Upper lobe of left lung (tissue), 6 donors: ENCODE measurements at regions not wholly inside any gene's neighbourhood (a gene's known extent, or its start where the extent isn't known, plus 50 kb on each side); places are given as distances from the start of the nearest gene placed in this dataset.

Experiments used
- ATAC-seq, 2 donors: fragments of 200-7000 bp; cut with Tn5 transposase; one replicate each; pipeline ENCODE4 v1.9.1; 2022; ENCODE audit warnings: mild to moderate bottlenecking in 2 of 2, moderate library complexity in 2 of 2; ENCODE audit not compliant: low FRiP score in 2 of 2
- DNase-seq, 2 donors: peaks; one replicate each; pipeline ENCODE4 v3.0.0-alpha.2; 2019 to 2020
- H3K27ac ChIP-seq, 4 donors: fragments of 200-600 bp; sonication (generic); one replicate each; pipeline ENCODE4 v1.5.1; 2016 to 2019
- H3K27me3 ChIP-seq, 4 donors: fragments of 200-600 bp; sonication (generic); one replicate each; pipeline ENCODE4 v1.5.1; 2017 to 2019
- H3K36me3 ChIP-seq, 4 donors: fragments of 200-600 bp; sonication (generic); one replicate each; pipeline ENCODE4 v1.5.1; 2016 to 2019
- H3K4me1 ChIP-seq, 4 donors: fragments of 200-600 bp; sonication (generic); one replicate each; pipeline ENCODE4 v1.5.1; 2018 to 2019
- H3K4me3 ChIP-seq, 4 donors: fragments of 200-600 bp; sonication (generic); one replicate each; pipeline ENCODE4 v1.5.1; 2017 to 2019; ENCODE audit warnings: mild to moderate bottlenecking in 2 of 4, moderate library complexity in 1 of 4
- H3K9me3 ChIP-seq, 4 donors: fragments of 200-600 bp; sonication (generic); one replicate each; pipeline ENCODE4 v1.5.1; 2018 to 2019
- CTCF ChIP-seq, 6 experiments: fragments of 450-650 bp in 4 of 6; fragments of 200-600 bp in 2 of 6; sonication (generic) in 2 of 6; IDR thresholded peaks; one replicate each; pipeline ENCODE4 v1.5.1; 2016 to 2019; ENCODE audit warnings: antibody characterized with exemption in 6 of 6
- EP300 ChIP-seq, 4 donors: sonication (generic); formaldehyde crosslinking; IDR thresholded peaks; one replicate each; pipeline ENCODE4 v1.5.1; 2017; ENCODE audit warnings: antibody characterized with exemption in 4 of 4, control low read depth in 2 of 4
- POLR2A ChIP-seq, 4 donors: fragments of 450-650 bp; IDR thresholded peaks; one replicate each; pipeline ENCODE4 v1.5.1; 2016 to 2017; ENCODE audit warnings: antibody characterized with exemption in 4 of 4, mild to moderate bottlenecking in 2 of 4
- POLR2AphosphoS5 ChIP-seq, 2 donors: sonication (generic); formaldehyde crosslinking; IDR thresholded peaks; one replicate each; pipeline ENCODE4 v1.5.1; 2017; ENCODE audit warnings: antibody characterized with exemption in 2 of 2
- WGBS, 2 donors: methylation state at CpG; one replicate each; pipeline ENCODE4 v1.1.5; 2017 to 2018; 5-methylcytosine and 5-hydroxymethylcytosine counted together
- donor health status: DM: no; HTN: no; CAD: no; lungs with moderate emphysema.
- donor health status: DM: no; HTN: yes; CAD: no; lungs with severe emphysema.

- H3K4me1 ChIP-seq = no peaks in the 10 kb centered on the region
- no peak overlapping the region for H3K4me3 ChIP-seq
- no peak for ATAC-seq
- TF ChIP-seq POLR2AphosphoS5 (IDR thresholded peaks at IDR 0.05) = no peak
- no peak for TF ChIP-seq EP300 (IDR thresholded peaks at IDR 0.05)
- no peak for TF ChIP-seq POLR2A (IDR thresholded peaks at IDR 0.05)
- DNase-seq = no peak
- WGBS, 2 donors = 76 to 78% methylated on average over 7 of the region's 7 CpGs
- H3K36me3 ChIP-seq = no peaks in the 10 kb centered on the region
- H3K27ac ChIP-seq = no peak overlapping the region
- no peaks in the 10 kb centered on the region for H3K9me3 ChIP-seq
- no peaks in the 10 kb centered on the region for H3K27me3 ChIP-seq
These were observed 236.4 kb upstream of the SP4 start for GRCh38 chr7:21191321-21192073.

- no peaks in the 10 kb centered on the region for H3K4me1 ChIP-seq
- no peaks in the 10 kb centered on the region for H3K27me3 ChIP-seq
- H3K4me3 ChIP-seq = no peak overlapping the region
- ATAC-seq (no peak), DNase-seq (no peak)
- WGBS, 2 donors = 51 to 57% methylated on average over 2 of the region's 2 CpGs
- no peak for TF ChIP-seq POLR2AphosphoS5 (IDR thresholded peaks at IDR 0.05)
- TF ChIP-seq POLR2A (IDR thresholded peaks at IDR 0.05) = no peak
- no peak for TF ChIP-seq EP300 (IDR thresholded peaks at IDR 0.05)
- TF ChIP-seq CTCF (IDR thresholded peaks at IDR 0.05) = no peak
- H3K27ac ChIP-seq = no peak overlapping the region
- H3K9me3 ChIP-seq = no peaks in the 10 kb centered on the region
- H3K36me3 ChIP-seq = no peaks in the 10 kb centered on the region
These were observed 235.2 kb upstream of the SP4 start for GRCh38 chr7:21192657-21193056.

- H3K9me3 ChIP-seq = no peaks in the 10 kb centered on the region
- no peak overlapping the region for H3K4me3 ChIP-seq
- no peak overlapping the region for H3K27ac ChIP-seq
- no peaks in the 10 kb centered on the region for H3K27me3 ChIP-seq
- no peak for ATAC-seq
- WGBS, 2 donors = 55 to 68% methylated on average over 2 of the region's 2 CpGs
- TF ChIP-seq POLR2A (IDR thresholded peaks at IDR 0.05) (no peak), POLR2AphosphoS5 (IDR thresholded peaks at IDR 0.05) (no peak), EP300 (IDR thresholded peaks at IDR 0.05) (no peak), CTCF (IDR thresholded peaks at IDR 0.05) (no peak)
- H3K36me3 ChIP-seq = no peaks in the 10 kb centered on the region
- H3K4me1 ChIP-seq = no peaks in the 10 kb centered on the region
- no peak for DNase-seq
These were observed 234.0 kb upstream of the SP4 start for GRCh38 chr7:21193895-21194294.

- TF ChIP-seq EP300 (IDR thresholded peaks at IDR 0.05) (no peak), POLR2AphosphoS5 (IDR thresholded peaks at IDR 0.05) (no peak), CTCF (IDR thresholded peaks at IDR 0.05) (no peak), POLR2A (IDR thresholded peaks at IDR 0.05) (no peak)
- Histone ChIP-seq H3K9me3 (no peaks in the 10 kb centered on the region), H3K36me3 (no peaks in the 10 kb centered on the region), H3K4me1 (no peaks in the 10 kb centered on the region), H3K27ac (no peak overlapping the region), H3K27me3 (no peaks in the 10 kb centered on the region), H3K4me3 (no peak overlapping the region)
- ATAC-seq (no peak), DNase-seq (no peak)
- 78 to 86% methylated on average over 4 of the region's 4 CpGs for WGBS, 2 donors
These were observed 232.9 kb upstream of the SP4 start for GRCh38 chr7:21194936-21195335.

GRCh38 chr7:21198921-21199320, 229.0 kb upstream of the SP4 start:
- H3K9me3 ChIP-seq = no peaks in the 10 kb centered on the region
- no peaks in the 10 kb centered on the region for H3K36me3 ChIP-seq
- H3K27me3 ChIP-seq = no peaks in the 10 kb centered on the region
- TF ChIP-seq POLR2A (IDR thresholded peaks at IDR 0.05) (no peak), EP300 (IDR thresholded peaks at IDR 0.05) (no peak), CTCF (IDR thresholded peaks at IDR 0.05) (no peak), POLR2AphosphoS5 (IDR thresholded peaks at IDR 0.05) (no peak)
- H3K4me3 ChIP-seq = no peak overlapping the region
- ATAC-seq (no peak), DNase-seq (no peak)
- no peaks in the 10 kb centered on the region for H3K4me1 ChIP-seq
- WGBS, 2 donors = 84 to 92% methylated on average over 1 of the region's 1 CpG
- H3K27ac ChIP-seq = no peak overlapping the region
